ENCODE measurements at regions not wholly inside any gene's neighbourhood (a gene's known extent, or its start where the extent isn't known, plus 50 kb on each side); places are given as distances from the start of the nearest gene placed in this dataset.

DNA sequence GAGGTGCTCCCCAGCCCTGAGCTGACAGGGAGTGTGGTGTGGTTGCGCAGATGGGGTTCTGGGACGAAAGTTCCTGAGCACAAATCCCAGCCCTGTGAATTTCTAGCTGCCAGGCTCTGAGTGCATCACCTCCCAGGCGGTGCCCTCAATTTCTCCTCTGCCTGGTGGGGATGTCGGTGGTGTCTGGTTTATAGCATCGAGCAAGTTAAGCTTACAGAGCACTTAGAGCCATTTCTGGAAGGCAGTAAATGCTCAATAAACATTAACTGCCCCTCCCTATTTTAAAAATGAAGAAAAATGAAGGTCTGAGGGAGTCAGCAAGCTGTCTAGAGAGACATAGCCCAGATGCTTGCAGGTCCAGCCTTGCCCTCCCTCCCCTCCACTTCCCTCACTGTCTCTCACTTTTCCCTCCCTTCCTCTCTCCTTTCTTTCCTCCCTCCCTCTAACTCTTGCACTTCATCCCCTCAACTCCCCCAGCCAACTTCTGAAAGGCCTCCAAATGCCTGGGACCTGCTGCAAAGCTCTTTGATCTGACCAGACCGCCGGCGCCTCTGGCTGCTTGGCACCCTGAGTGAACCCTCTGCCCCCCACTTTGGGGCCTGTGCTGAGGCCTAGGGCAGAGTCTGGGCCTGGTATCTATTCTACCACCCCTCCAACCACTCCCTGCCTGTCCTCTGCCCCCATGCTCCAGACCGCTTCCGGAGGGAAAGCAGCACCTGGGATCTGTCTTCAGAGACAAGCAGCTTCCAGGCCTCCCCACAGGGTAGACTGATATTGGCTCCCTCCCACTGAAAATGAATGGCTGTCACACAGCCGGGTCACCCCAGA is 438.3 kb downstream of the RPS24 start:
- DNase-seq (ENCODE audit: low read depth), result no peak
- Histone ChIP-seq H3K4me3 (ENCODE audit: low read depth, low read length) (no peak overlapping the region), H3K36me3 (ENCODE audit: control insufficient read depth, insufficient read depth, low read length) (no peaks in the 10 kb centered on the region), H3K27me3 (ENCODE audit: control insufficient read depth, insufficient read depth, low read length) (no peaks in the 10 kb centered on the region)
- TF ChIP-seq, protein P1, sequence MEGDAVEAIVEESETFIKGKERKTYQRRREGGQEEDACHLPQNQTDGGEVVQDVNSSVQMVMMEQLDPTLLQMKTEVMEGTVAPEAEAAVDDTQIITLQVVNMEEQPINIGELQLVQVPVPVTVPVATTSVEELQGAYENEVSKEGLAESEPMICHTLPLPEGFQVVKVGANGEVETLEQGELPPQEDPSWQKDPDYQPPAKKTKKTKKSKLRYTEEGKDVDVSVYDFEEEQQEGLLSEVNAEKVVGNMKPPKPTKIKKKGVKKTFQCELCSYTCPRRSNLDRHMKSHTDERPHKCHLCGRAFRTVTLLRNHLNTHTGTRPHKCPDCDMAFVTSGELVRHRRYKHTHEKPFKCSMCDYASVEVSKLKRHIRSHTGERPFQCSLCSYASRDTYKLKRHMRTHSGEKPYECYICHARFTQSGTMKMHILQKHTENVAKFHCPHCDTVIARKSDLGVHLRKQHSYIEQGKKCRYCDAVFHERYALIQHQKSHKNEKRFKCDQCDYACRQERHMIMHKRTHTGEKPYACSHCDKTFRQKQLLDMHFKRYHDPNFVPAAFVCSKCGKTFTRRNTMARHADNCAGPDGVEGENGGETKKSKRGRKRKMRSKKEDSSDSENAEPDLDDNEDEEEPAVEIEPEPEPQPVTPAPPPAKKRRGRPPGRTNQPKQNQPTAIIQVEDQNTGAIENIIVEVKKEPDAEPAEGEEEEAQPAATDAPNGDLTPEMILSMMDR (IDR thresholded peaks at IDR 0.05; ENCODE audit: insufficient read depth, low read length, poor library complexity, severe bottlenecking), result no peak

DNA sequence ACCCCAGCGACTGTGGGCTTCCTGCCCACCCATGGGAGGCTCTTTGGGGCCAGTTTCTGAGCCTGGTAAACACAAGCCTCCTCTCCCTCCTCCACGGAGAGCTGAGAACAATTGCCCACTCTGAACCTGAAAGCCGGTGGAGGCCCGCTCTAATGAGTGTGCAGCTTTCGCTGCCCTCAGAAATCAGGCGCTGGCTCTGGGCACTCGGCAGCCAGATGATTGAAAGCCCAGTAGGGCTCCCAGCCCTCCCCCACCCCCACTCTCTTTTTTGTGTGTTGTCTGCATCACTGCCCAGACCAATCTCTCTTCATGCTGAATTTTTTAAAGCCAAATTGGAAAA is 438.9 kb downstream of the RPS24 start:
- TF ChIP-seq, protein P1 (IDR thresholded peaks at IDR 0.05; ENCODE audit: insufficient read depth, low read length, poor library complexity, severe bottlenecking), result no peak
- DNase-seq (ENCODE audit: low read depth), result no peak
- Histone ChIP-seq H3K4me3 (ENCODE audit: low read depth, low read length) (no peak overlapping the region), H3K27me3 (ENCODE audit: control insufficient read depth, insufficient read depth, low read length) (no peaks in the 10 kb centered on the region), H3K36me3 (ENCODE audit: control insufficient read depth, insufficient read depth, low read length) (no peaks in the 10 kb centered on the region)

DNA sequence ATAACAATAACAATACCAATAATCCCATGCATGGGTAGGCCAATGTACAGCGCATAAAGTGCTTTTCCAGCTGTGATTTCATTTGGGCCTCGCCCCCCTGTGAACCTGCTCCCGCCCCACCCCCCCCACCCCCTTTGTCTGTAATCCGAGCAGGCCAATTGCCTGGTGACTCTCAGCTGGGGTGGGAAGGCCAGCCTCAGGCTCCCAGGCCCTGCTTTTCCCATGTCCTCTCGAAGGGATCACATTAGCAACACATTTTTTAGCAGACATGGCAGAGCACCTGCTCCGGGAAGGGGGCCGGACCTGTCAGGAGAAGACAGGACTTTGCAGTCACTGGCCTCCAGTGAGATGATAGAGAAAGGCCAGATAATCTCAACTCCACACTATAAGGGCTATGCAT is 439.3 kb downstream of the RPS24 start:
- no peak for DNase-seq (ENCODE audit: low read depth)
- Histone ChIP-seq H3K27me3 (ENCODE audit: control insufficient read depth, insufficient read depth, low read length) (no peaks in the 10 kb centered on the region), H3K36me3 (ENCODE audit: control insufficient read depth, insufficient read depth, low read length) (no peaks in the 10 kb centered on the region), H3K4me3 (ENCODE audit: low read depth, low read length) (no peak overlapping the region)
- TF ChIP-seq, protein P1 (IDR thresholded peaks at IDR 0.05; ENCODE audit: insufficient read depth, low read length, poor library complexity, severe bottlenecking), result no peak

DNA sequence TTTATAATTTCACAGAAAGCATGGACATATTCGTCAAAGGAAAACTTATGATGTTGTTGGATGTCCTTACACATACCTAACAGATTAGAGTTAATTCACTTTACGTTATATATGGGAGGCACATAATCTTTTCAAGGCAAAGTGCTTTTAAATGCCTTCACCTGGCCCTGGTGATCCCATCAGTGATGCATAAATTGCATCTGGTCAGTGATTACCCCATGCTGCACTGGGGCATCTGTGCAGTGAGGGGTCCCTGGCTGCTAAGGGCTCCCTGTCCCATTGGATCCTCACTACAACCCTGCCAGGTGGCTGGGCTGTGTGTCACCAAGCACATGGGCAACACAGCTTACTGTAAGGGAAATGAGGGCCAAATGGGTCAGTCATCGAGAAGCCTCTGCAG is 441.1 kb downstream of the RPS24 start:
- TF ChIP-seq, protein P1 (IDR thresholded peaks at IDR 0.05; ENCODE audit: insufficient read depth, low read length, poor library complexity, severe bottlenecking), result no peak
- Histone ChIP-seq H3K4me3 (ENCODE audit: low read depth, low read length) (no peak overlapping the region), H3K27me3 (ENCODE audit: control insufficient read depth, insufficient read depth, low read length) (no peaks in the 10 kb centered on the region), H3K36me3 (ENCODE audit: control insufficient read depth, insufficient read depth, low read length) (no peaks in the 10 kb centered on the region)
- no peak for DNase-seq (ENCODE audit: low read depth)

DNA sequence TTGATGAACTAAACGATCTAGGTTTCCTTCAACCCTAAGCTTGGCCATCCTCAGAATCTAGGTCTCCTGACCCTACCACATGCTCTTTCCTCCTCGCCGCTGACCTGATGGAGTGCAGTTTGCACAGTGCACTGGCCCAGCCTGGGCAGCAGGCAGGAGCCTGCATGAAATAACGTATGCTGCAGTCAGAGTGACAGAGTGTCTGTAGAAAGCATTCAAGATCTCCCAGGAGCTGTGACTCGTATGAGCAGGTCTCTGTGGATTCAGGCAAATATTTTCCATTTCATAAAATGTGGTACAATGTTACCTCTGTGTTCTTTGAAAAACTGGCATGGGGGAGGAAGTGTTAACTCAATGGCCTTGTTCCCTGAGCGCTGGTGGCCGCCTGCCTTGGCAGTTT is 441.8 kb downstream of the RPS24 start:
- DNase-seq (ENCODE audit: low read depth), result no peak

More for the DNA sequence above, 441.8 kb downstream of the RPS24 start:
- H3K27me3 ChIP-seq (ENCODE audit: control insufficient read depth, insufficient read depth, low read length), result no peaks in the 10 kb centered on the region
- no peaks in the 10 kb centered on the region for H3K36me3 ChIP-seq (ENCODE audit: control insufficient read depth, insufficient read depth, low read length)
- TF ChIP-seq, protein P1 (IDR thresholded peaks at IDR 0.05; ENCODE audit: insufficient read depth, low read length, poor library complexity, severe bottlenecking), result no peak
- no peak overlapping the region for H3K4me3 ChIP-seq (ENCODE audit: low read depth, low read length)
